B cell (primary cell): ENCODE measurements at regions not wholly inside any gene's neighbourhood (a gene's known extent, or its start where the extent isn't known, plus 50 kb on each side); places are given as distances from the start of the nearest gene placed in this dataset.

ENCODE experiments used
- ATAC-seq: fragments of 200-7000 bp; cut with Tn5 transposase; one replicate; pipeline ENCODE4 v1.10.0; 2021; ENCODE audit warnings: low read depth, mild to moderate bottlenecking, moderate number of reproducible peaks, moderate library complexity
- CTCF ChIA-PET: fragments of 350-600 bp; sonication (Branson Sonifier 250); formaldehyde crosslinking; loops from one replicate; lab custom pipeline; 2021; ENCODE audit warnings: antibody characterized with exemption, inconsistent platforms; lab: Charles Lee
- POLR2A ChIA-PET: fragments of 350-600 bp; sonication (Branson Sonifier 250); formaldehyde crosslinking; loops from one replicate; lab custom pipeline; 2021; ENCODE audit warnings: antibody characterized with exemption; lab: Charles Lee
- DNase-seq: peaks from one replicate; pipeline ENCODE4 v3.0.0; 2013
- H2AFZ ChIP-seq: 2 replicates; pipeline ENCODE4 v1.6.1; 2012; ENCODE audit warnings: mild to moderate bottlenecking, low read depth, low read length; ENCODE audit not compliant: insufficient read depth, poor library complexity, severe bottlenecking
- H3K27ac ChIP-seq, 2 donors: 1 replicate in 1 of 2; 2 replicates in 1 of 2; pipeline ENCODE4 v1.5.1; 2012 to 2013; ENCODE audit warnings: low read length in 2 of 2, mild to moderate bottlenecking in 2 of 2, moderate library complexity in 1 of 2
- H3K27me3 ChIP-seq, 4 experiments: fragments of 200-600 bp in 1 of 4; sonication (generic) in 1 of 4; replicated peaks in 1 of 4; 1 replicate in 2 of 4; 2 replicates in 2 of 4; pipeline versions ENCODE4 v1.6.1 to v1.7.0; 2013 to 2016; ENCODE audit warnings: low read length in 3 of 4, mild to moderate bottlenecking in 2 of 4, mixed read lengths in 1 of 4, moderate library complexity in 1 of 4; ENCODE audit not compliant: insufficient read depth in 4 of 4, control insufficient read depth in 3 of 4; ENCODE audit errors: control extremely low read depth in 1 of 4
- H3K36me3 ChIP-seq, 2 experiments: replicated peaks in 1 of 2; 1 replicate in 1 of 2; 2 replicates in 1 of 2; pipeline versions ENCODE4 v1.6.1 to v1.7.1; 2013; ENCODE audit warnings: low read length in 1 of 2; ENCODE audit not compliant: insufficient read depth in 2 of 2, control insufficient read depth in 1 of 2; ENCODE audit errors: control extremely low read depth in 1 of 2, extremely low read depth in 1 of 2
- H3K4me1 ChIP-seq, 2 donors: fragments of 200-600 bp in 1 of 2; sonication (generic) in 1 of 2; 1 replicate in 1 of 2; 2 replicates in 1 of 2; pipeline versions ENCODE4 v1.5.1 to v1.6.1; 2013 to 2017; ENCODE audit warnings: low read length in 2 of 2; ENCODE audit not compliant: control insufficient read depth in 2 of 2, insufficient read depth in 2 of 2
- H3K4me2 ChIP-seq: replicated peaks from 2 replicates; pipeline ENCODE3; 2012; ENCODE audit warnings: mild to moderate bottlenecking, low read depth, low read length; ENCODE audit not compliant: poor library complexity, severe bottlenecking
- H3K4me3 ChIP-seq, 5 experiments: fragments of 200-600 bp in 1 of 5; sonication (generic) in 1 of 5; 1 replicate in 3 of 5; 2 replicates in 2 of 5; pipeline versions ENCODE4 v1.5.1 to v1.7.0; 2011 to 2016; ENCODE audit warnings: low read length in 4 of 5, mild to moderate bottlenecking in 4 of 5, low read depth in 2 of 5, control low read depth in 1 of 5, moderate library complexity in 1 of 5; ENCODE audit not compliant: insufficient read depth in 1 of 5; ENCODE audit errors: control extremely low read depth in 1 of 5, extremely low read depth in 1 of 5
- H3K79me2 ChIP-seq: fragments of 200-600 bp; sonication (generic); one replicate; pipeline ENCODE4 v1.6.0; 2016; ENCODE audit warnings: low read length; ENCODE audit not compliant: control insufficient read depth, insufficient read depth
- H3K9ac ChIP-seq: fragments of 200-600 bp; sonication (generic); 2 replicates; pipeline ENCODE4 v1.6.1; 2017; ENCODE audit warnings: mild to moderate bottlenecking, low read length, moderate library complexity
- H3K9me3 ChIP-seq, 3 donors: one replicate each; pipeline versions ENCODE4 v1.6.1 to v1.7.1; 2013; ENCODE audit warnings: low read length in 2 of 3; ENCODE audit not compliant: control insufficient read depth in 2 of 3, insufficient read depth in 1 of 3; ENCODE audit errors: control extremely low read depth in 1 of 3
- H4K20me1 ChIP-seq: 2 replicates; pipeline ENCODE4 v1.6.0; 2012; ENCODE audit warnings: mild to moderate bottlenecking, low read length; ENCODE audit not compliant: insufficient read depth, control insufficient read depth, poor library complexity, severe bottlenecking
- H3K27ac Mint-ChIP-seq: one replicate; pipeline ENCODE4 v1.8.0; 2021; ENCODE audit warnings: mixed read lengths
- H3K27me3 Mint-ChIP-seq: one replicate; pipeline ENCODE4 v1.8.0; 2021; ENCODE audit warnings: mixed read lengths
- H3K4me1 Mint-ChIP-seq: one replicate; pipeline ENCODE4 v1.8.0; 2021; ENCODE audit warnings: mixed read lengths
- H3K4me3 Mint-ChIP-seq: one replicate; pipeline ENCODE4 v1.8.0; 2021; ENCODE audit warnings: mixed read lengths
- H3K9me3 Mint-ChIP-seq: one replicate; pipeline ENCODE4 v1.8.0; 2022; ENCODE audit warnings: mixed read lengths; ENCODE audit not compliant: insufficient read depth
- EZH2 ChIP-seq: IDR thresholded peaks from 2 replicates; pipeline ENCODE4 v1.6.1; 2012; ENCODE audit warnings: borderline replicate concordance, low read depth, mild to moderate bottlenecking, moderate library complexity, low read length; ENCODE audit not compliant: insufficient read depth, poor library complexity, severe bottlenecking
- WGBS: methylation state at CpG from one replicate; pipeline ENCODE4 v1.1.5; 2013; ENCODE audit warnings: missing lambda C conversion rate; ENCODE audit not compliant: insufficient coverage; 5-methylcytosine and 5-hydroxymethylcytosine counted together
- intact Hi-C: fragments of 100-400 bp; cut with micrococcal nuclease; formaldehyde crosslinking; loops from one replicate; pipeline ENCODE4 v1.10.0; 2022
- TF ChIP-seq, protein P1 (sequence below): fragments of 200-600 bp; IDR thresholded peaks from one replicate; pipeline ENCODE4 v1.8.0; 2022; ENCODE audit warnings: antibody characterized with exemption, mild to moderate bottlenecking

DNA sequence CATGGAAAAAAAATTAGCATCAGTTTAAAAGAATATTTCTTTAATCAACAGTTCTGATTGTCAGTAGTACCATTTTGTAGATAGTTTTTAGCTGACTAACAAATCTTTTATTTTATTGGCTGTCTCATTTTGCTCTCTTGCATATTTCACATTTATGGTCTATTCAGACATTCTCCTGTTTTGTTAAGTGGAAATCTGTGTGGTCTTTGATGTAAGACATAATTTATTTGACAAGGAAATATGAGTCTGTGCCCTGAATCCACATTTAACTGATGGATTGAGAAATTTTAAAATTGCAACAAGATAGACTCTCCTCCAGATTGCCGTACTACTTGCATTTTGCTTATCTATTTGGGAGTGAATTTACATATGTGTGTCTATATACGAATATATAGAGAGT is 96.3 kb upstream of the ATP5MC3 start:
- no peak overlapping the region for H3K4me3 Mint-ChIP-seq
- H3K4me1 ChIP-seq: no peaks in the 10 kb centered on the region
- peaks cover 0 to 6% (median 0%) of the 10 kb centered on the region in 4 experiments for H3K27me3 ChIP-seq
- no peaks in the 10 kb centered on the region for H3K4me1 Mint-ChIP-seq
- intact Hi-C loops: no loop called here
- no peaks in the 10 kb centered on the region for H3K9me3 Mint-ChIP-seq
- no peaks in the 10 kb centered on the region for H4K20me1 ChIP-seq
- H3K4me2 ChIP-seq: no peak overlapping the region
- ChIA-PET POLR2A (no interaction called here), CTCF (interaction anchor here (0.7 kb wide), 1 partner anchor 26 kb away, joined by 3 read pairs; no protein-coding TSS in a partner anchor)
- WGBS: no CpG with 5 or more reads among the region's 2 CpGs
- no peaks in the 10 kb centered on the region for H3K79me2 ChIP-seq
- no peak overlapping the region for H3K27ac ChIP-seq
- no peaks in the 10 kb centered on the region for H3K36me3 ChIP-seq
- no peak for TF ChIP-seq EZH2
- TF ChIP-seq, protein P1, sequence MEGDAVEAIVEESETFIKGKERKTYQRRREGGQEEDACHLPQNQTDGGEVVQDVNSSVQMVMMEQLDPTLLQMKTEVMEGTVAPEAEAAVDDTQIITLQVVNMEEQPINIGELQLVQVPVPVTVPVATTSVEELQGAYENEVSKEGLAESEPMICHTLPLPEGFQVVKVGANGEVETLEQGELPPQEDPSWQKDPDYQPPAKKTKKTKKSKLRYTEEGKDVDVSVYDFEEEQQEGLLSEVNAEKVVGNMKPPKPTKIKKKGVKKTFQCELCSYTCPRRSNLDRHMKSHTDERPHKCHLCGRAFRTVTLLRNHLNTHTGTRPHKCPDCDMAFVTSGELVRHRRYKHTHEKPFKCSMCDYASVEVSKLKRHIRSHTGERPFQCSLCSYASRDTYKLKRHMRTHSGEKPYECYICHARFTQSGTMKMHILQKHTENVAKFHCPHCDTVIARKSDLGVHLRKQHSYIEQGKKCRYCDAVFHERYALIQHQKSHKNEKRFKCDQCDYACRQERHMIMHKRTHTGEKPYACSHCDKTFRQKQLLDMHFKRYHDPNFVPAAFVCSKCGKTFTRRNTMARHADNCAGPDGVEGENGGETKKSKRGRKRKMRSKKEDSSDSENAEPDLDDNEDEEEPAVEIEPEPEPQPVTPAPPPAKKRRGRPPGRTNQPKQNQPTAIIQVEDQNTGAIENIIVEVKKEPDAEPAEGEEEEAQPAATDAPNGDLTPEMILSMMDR: no peak
- H3K4me3 ChIP-seq: no peak overlapping the region
- ATAC-seq: no peak
- H3K27ac Mint-ChIP-seq: no peak overlapping the region
- DNase-seq: no peak
- no peak overlapping the region for H2AFZ ChIP-seq
- H3K9ac ChIP-seq: no peak overlapping the region
- peaks cover 8% of the 10 kb centered on the region for H3K27me3 Mint-ChIP-seq
- no peaks in the 10 kb centered on the region for H3K9me3 ChIP-seq

DNA sequence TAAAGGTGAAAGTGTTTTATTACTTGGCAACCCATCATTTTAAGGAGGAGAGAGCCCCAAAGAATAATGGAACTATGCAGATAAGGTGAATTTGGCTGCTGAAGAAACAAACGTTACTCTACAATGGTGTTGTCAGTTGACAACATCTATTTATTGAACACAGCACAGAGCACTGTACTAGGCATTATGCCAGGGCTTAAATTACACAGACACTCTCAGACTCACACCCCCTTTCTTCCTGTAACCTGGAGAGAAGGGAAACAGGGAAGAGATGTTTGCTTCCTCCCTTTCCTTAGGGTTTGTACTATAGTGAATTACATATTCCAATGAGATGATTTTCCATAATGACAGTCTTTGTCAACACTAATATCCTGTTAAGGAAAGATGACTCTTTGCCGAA is 94.0 kb upstream of the ATP5MC3 start:
- H3K27me3 Mint-ChIP-seq: peaks cover 24% of the 10 kb centered on the region
- Histone ChIP-seq H3K9ac (no peak overlapping the region), H2AFZ (no peak overlapping the region), H3K9me3 (no peaks in the 10 kb centered on the region), H3K36me3 (no peaks in the 10 kb centered on the region), H3K79me2 (no peaks in the 10 kb centered on the region), H3K4me1 (no peaks in the 10 kb centered on the region), H4K20me1 (no peaks in the 10 kb centered on the region), H3K27me3 (peaks cover 0 to 13% (median 0%) of the 10 kb centered on the region in 4 experiments), H3K4me2 (no peak overlapping the region), H3K4me3 (no peak overlapping the region), H3K27ac (no peak overlapping the region)
- no peaks in the 10 kb centered on the region for H3K9me3 Mint-ChIP-seq
- ChIA-PET POLR2A (no interaction called here), CTCF (interaction anchor here (1.1 kb wide), 1 partner anchor 24 kb away, joined by 3 read pairs; no protein-coding TSS in a partner anchor)
- no peaks in the 10 kb centered on the region for H3K4me1 Mint-ChIP-seq
- TF ChIP-seq EZH2: no peak
- TF ChIP-seq, protein P1: no peak
- intact Hi-C loops: no loop called here
- H3K4me3 Mint-ChIP-seq: no peak overlapping the region
- DNase-seq (no peak), ATAC-seq (no peak)
- H3K27ac Mint-ChIP-seq: no peak overlapping the region
- WGBS: 67% methylated on average over 1 of the region's 2 CpGs
